Parathyroid adenoma (tissue), 2 donors: ENCODE measurements at regions not wholly inside any gene's neighbourhood (a gene's known extent, or its start where the extent isn't known, plus 50 kb on each side); places are given as distances from the start of the nearest gene placed in this dataset.

Source experiments
- H2AFZ ChIP-seq: fragments of 300-600 bp; sonication (generic); one replicate; pipeline ENCODE4 v1.7.0; 2017; ENCODE audit warnings: antibody characterized with exemption, mild to moderate bottlenecking
- H3K27ac ChIP-seq: fragments of 300-600 bp; sonication (generic); one replicate; pipeline ENCODE4 v1.7.0; 2017
- H3K27me3 ChIP-seq: fragments of 300-600 bp; sonication (generic); one replicate; pipeline ENCODE4 v1.7.0; 2017; ENCODE audit warnings: low read length; ENCODE audit not compliant: control insufficient read depth, insufficient read depth
- H3K36me3 ChIP-seq: fragments of 300-600 bp; sonication (generic); one replicate; pipeline ENCODE4 v1.7.0; 2017; ENCODE audit warnings: low read length; ENCODE audit not compliant: control insufficient read depth, insufficient read depth
- H3K4me1 ChIP-seq: fragments of 300-600 bp; sonication (generic); one replicate; pipeline ENCODE4 v1.7.0; 2017; ENCODE audit warnings: control low read depth
- H3K4me2 ChIP-seq: fragments of 300-600 bp; sonication (generic); one replicate; pipeline ENCODE4 v1.7.0; 2017; ENCODE audit warnings: low read length
- H3K4me3 ChIP-seq: fragments of 300-600 bp; sonication (generic); one replicate; pipeline ENCODE4 v1.7.0; 2017; ENCODE audit warnings: low read depth, low read length
- H3K79me2 ChIP-seq: fragments of 300-600 bp; sonication (generic); one replicate; pipeline ENCODE4 v1.7.0; 2017; ENCODE audit warnings: control low read depth
- H3K9ac ChIP-seq: fragments of 300-600 bp; sonication (generic); one replicate; pipeline ENCODE4 v1.7.0; 2017; ENCODE audit warnings: mild to moderate bottlenecking
- H3K9me3 ChIP-seq: fragments of 300-600 bp; sonication (generic); one replicate; pipeline ENCODE4 v1.7.0; 2017; ENCODE audit warnings: low read length; ENCODE audit not compliant: control insufficient read depth
- TF ChIP-seq, protein P1 (sequence below): fragments of 300-600 bp; sonication (generic); IDR thresholded peaks from one replicate; pipeline ENCODE4 v1.7.0; 2017; ENCODE audit warnings: antibody characterized with exemption, mild to moderate bottlenecking
- donor health status: primary hyperparathyroidism.

DNA sequence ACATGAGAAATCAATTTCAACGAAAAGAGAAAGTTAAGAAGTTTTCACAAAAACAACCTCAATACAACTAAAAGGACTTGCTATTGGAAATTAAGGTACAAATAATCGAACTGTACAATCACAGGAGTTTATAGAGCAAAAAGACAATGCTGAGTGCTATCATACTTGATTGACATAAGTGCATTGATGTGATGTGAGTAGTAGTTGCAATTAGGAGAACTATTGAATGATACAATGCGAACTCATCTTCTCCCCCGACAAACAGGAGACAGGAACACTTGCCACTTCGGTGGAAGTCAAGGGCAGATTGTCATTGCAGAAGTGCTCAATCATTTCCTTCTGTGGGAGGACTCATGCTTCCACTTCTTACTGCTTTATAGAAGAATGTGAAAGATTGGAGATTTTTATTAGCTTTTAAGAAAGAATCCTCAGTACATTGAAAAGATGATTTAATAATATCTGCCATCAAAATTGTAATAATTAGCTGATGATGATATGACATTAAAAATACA, 276.6 kb upstream of the MPDZ start:
- Histone ChIP-seq H3K4me3 (no peak overlapping the region), H3K4me2 (no peak overlapping the region), H3K9ac (no peak overlapping the region), H3K9me3 (no peaks in the 10 kb centered on the region), H3K4me1 (no peaks in the 10 kb centered on the region), H2AFZ (no peak overlapping the region), H3K79me2 (no peaks in the 10 kb centered on the region), H3K27ac (no peak overlapping the region), H3K27me3 (no peaks in the 10 kb centered on the region), H3K36me3 (no peaks in the 10 kb centered on the region)
- TF ChIP-seq, protein P1, sequence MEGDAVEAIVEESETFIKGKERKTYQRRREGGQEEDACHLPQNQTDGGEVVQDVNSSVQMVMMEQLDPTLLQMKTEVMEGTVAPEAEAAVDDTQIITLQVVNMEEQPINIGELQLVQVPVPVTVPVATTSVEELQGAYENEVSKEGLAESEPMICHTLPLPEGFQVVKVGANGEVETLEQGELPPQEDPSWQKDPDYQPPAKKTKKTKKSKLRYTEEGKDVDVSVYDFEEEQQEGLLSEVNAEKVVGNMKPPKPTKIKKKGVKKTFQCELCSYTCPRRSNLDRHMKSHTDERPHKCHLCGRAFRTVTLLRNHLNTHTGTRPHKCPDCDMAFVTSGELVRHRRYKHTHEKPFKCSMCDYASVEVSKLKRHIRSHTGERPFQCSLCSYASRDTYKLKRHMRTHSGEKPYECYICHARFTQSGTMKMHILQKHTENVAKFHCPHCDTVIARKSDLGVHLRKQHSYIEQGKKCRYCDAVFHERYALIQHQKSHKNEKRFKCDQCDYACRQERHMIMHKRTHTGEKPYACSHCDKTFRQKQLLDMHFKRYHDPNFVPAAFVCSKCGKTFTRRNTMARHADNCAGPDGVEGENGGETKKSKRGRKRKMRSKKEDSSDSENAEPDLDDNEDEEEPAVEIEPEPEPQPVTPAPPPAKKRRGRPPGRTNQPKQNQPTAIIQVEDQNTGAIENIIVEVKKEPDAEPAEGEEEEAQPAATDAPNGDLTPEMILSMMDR = no peak

DNA sequence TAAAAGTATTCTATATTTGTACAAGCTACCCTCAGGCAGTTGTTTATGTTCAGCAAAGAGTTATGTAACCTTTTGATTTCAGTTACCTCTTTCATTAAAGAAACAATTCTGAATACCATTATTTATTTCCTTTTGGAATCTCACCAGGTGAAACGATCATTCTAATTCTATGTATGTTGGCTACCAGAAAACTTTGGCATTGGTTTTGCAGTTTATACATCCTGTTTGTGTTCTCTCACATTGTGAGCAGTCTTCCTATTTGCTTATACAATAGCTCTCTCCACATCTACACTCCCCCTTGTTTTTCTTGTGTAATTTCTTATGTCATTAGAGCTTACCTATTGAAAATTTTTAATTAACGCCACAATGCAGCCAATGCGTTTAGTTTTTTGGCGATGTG, 276.0 kb upstream of the MPDZ start:
- no peak overlapping the region for H3K27ac ChIP-seq
- no peaks in the 10 kb centered on the region for H3K27me3 ChIP-seq
- H2AFZ ChIP-seq = no peak overlapping the region
- no peak overlapping the region for H3K4me3 ChIP-seq
- H3K9me3 ChIP-seq = no peaks in the 10 kb centered on the region
- no peaks in the 10 kb centered on the region for H3K4me1 ChIP-seq
- TF ChIP-seq, protein P1 = no peak
- no peak overlapping the region for H3K4me2 ChIP-seq
- no peaks in the 10 kb centered on the region for H3K79me2 ChIP-seq
- no peak overlapping the region for H3K9ac ChIP-seq
- H3K36me3 ChIP-seq = no peaks in the 10 kb centered on the region

DNA sequence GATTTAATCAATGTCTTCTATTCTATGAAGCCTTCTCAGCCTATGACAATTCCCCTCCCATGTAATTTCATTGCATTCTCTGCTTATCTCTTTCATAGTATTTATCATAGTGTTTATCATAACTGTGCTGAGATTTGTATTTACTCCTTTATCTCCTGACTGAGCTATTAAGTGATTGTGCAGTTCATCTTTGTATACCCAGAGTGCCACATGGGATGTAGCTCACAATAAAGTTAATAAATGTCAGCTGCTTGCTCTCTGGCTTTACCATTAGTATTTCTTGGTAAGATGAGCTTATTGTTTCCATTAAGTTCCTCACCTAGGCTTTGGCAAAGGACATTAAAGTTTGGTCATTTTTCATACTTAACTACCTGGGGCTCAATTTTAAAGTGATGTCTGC, 275.1 kb upstream of the MPDZ start:
- Histone ChIP-seq H3K9me3 (no peaks in the 10 kb centered on the region), H3K27ac (no peak overlapping the region), H2AFZ (no peak overlapping the region), H3K4me2 (no peak overlapping the region), H3K9ac (no peak overlapping the region), H3K4me1 (no peaks in the 10 kb centered on the region), H3K4me3 (no peak overlapping the region), H3K36me3 (no peaks in the 10 kb centered on the region), H3K27me3 (no peaks in the 10 kb centered on the region), H3K79me2 (no peaks in the 10 kb centered on the region)
- TF ChIP-seq, protein P1 = no peak

DNA sequence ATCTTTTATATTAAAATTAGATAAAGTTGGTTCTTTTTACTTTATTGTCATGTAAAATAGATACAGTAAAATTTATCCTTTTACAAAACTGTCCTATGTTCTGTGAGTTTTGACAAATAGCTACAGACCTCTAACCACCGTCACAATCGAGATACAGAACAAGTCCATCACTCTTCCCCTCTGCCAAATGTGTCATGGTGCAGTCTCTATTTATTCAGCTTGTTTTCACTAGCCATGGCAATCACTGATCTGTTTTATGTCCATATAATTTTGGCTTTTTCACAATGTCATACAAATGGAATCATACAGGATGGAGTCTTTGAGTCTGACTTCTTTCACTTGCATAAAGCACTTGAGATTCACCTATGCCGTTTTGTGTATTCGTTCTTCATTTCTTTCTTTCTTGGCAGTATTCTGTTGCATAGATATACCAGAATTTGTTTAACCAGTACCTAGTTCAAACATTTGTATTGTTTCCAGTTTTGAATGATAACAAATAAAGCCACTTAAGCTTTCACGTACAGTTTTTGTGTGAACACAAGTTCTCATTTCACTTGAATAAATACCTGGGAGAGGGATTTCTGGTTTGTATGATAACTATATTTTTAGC, 273.2 kb upstream of the MPDZ start:
- Histone ChIP-seq H3K9me3 (no peaks in the 10 kb centered on the region), H3K4me1 (no peaks in the 10 kb centered on the region), H3K27me3 (no peaks in the 10 kb centered on the region), H3K9ac (no peak overlapping the region), H2AFZ (no peak overlapping the region), H3K36me3 (no peaks in the 10 kb centered on the region), H3K27ac (no peak overlapping the region), H3K79me2 (no peaks in the 10 kb centered on the region), H3K4me3 (no peak overlapping the region), H3K4me2 (no peak overlapping the region)
- TF ChIP-seq, protein P1 = no peak

DNA sequence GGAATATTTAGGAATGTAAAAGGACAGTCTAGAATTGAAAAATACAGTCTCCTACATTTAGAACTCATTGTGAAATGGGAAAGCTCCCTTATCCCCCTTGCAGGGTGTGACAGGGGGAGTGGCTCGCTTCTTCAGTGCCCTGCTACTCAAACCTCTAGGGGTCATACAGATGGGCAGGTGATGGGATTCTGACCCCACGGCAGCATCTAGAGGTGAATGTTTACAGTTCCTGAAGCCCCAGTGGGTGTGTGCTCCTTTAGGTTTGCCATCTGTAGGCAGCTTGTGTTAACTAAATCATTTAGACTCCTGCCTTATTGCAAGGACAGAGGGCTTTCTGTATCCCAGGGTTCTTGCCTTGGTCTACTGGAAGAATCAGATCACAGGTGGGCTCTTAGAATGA, 271.0 kb upstream of the MPDZ start:
- TF ChIP-seq, protein P1 = no peak
- Histone ChIP-seq H3K27ac (no peak overlapping the region), H3K4me2 (no peak overlapping the region), H3K4me3 (no peak overlapping the region), H3K4me1 (no peaks in the 10 kb centered on the region), H2AFZ (no peak overlapping the region), H3K27me3 (no peaks in the 10 kb centered on the region), H3K79me2 (no peaks in the 10 kb centered on the region), H3K9ac (no peak overlapping the region), H3K36me3 (no peaks in the 10 kb centered on the region), H3K9me3 (no peaks in the 10 kb centered on the region)
